ENCODE measurements at regions not wholly inside any gene's neighbourhood (a gene's known extent, or its start where the extent isn't known, plus 50 kb on each side); places are given as distances from the start of the nearest gene placed in this dataset.
"Not testable (repeated sequence)": the region's sequence is repeated elsewhere in the genome, so short reads cannot be mapped to it uniquely, and the experiment has no call there.

GRCh38 chr2:40658941-40659340, 207.1 kb upstream of the SLC8A1 start:
- Histone ChIP-seq H3K4me1 (ENCODE audit: low read length) (no peaks in the 10 kb centered on the region), H2AFZ (ENCODE audit: low read depth, low read length) (no peak overlapping the region), H4K20me1 (ENCODE audit: insufficient read depth, low read length) (no peaks in the 10 kb centered on the region), H3K4me3 (ENCODE audit: low read length) (no peak overlapping the region), H3K27me3 (ENCODE audit: low read depth, low read length) (no peaks in the 10 kb centered on the region), H3K4me2 (ENCODE audit: low read length) (no peak overlapping the region), H3K79me2 (ENCODE audit: low read length) (no peaks in the 10 kb centered on the region), H3K36me3 (replicated peaks; ENCODE audit: low read depth, low read length) (no peaks in the 10 kb centered on the region), H3K9me3 (ENCODE audit: insufficient read depth, low read length) (no peaks in the 10 kb centered on the region), H3K9ac (ENCODE audit: low read length) (no peak overlapping the region), H3K27ac (ENCODE audit: low read length) (no peak overlapping the region)
- no peak for TF ChIP-seq EZH2phosphoT487 (IDR thresholded peaks at IDR 0.05; ENCODE audit: low read depth)
- TF ChIP-seq CTCF (IDR thresholded peaks at IDR 0.05; ENCODE audit: low read depth, low read length) = no peak

- Histone ChIP-seq H3K4me2 (ENCODE audit: low read length) (no peak overlapping the region), H3K27me3 (ENCODE audit: low read depth, low read length) (no peaks in the 10 kb centered on the region), H4K20me1 (ENCODE audit: insufficient read depth, low read length) (no peaks in the 10 kb centered on the region), H3K9me3 (ENCODE audit: insufficient read depth, low read length) (no peaks in the 10 kb centered on the region), H3K79me2 (ENCODE audit: low read length) (no peaks in the 10 kb centered on the region), H3K4me1 (ENCODE audit: low read length) (no peaks in the 10 kb centered on the region), H3K27ac (ENCODE audit: low read length) (no peak overlapping the region), H2AFZ (ENCODE audit: low read depth, low read length) (no peak overlapping the region), H3K4me3 (ENCODE audit: low read length) (no peak overlapping the region), H3K36me3 (replicated peaks; ENCODE audit: low read depth, low read length) (no peaks in the 10 kb centered on the region), H3K9ac (ENCODE audit: low read length) (no peak overlapping the region)
- TF ChIP-seq EZH2phosphoT487 (IDR thresholded peaks at IDR 0.05; ENCODE audit: low read depth) (no peak), CTCF (IDR thresholded peaks at IDR 0.05; ENCODE audit: low read depth, low read length) (no peak)
Measured at GRCh38 chr2:40665493-40666232, 213.8 kb upstream of the SLC8A1 start.

- TF ChIP-seq EZH2phosphoT487 (IDR thresholded peaks at IDR 0.05; ENCODE audit: low read depth) = no peak
- TF ChIP-seq CTCF (IDR thresholded peaks at IDR 0.05; ENCODE audit: low read depth, low read length) = no peak
Measured at GRCh38 chr2:40666398-40666797, 214.5 kb upstream of the SLC8A1 start.

GRCh38 chr2:40668425-40668824, 216.5 kb upstream of the SLC8A1 start:
- H3K27ac ChIP-seq (ENCODE audit: low read length) = no peak overlapping the region
- H3K4me1 ChIP-seq (ENCODE audit: low read length) = no peaks in the 10 kb centered on the region
- no peak overlapping the region for H3K4me2 ChIP-seq (ENCODE audit: low read length)
- TF ChIP-seq CTCF (IDR thresholded peaks at IDR 0.05; ENCODE audit: low read depth, low read length) = no peak
- TF ChIP-seq EZH2phosphoT487 (IDR thresholded peaks at IDR 0.05; ENCODE audit: low read depth) = no peak
- H3K36me3 ChIP-seq (replicated peaks; ENCODE audit: low read depth, low read length) = no peaks in the 10 kb centered on the region
- H3K4me3 ChIP-seq (ENCODE audit: low read length) = no peak overlapping the region
- no peaks in the 10 kb centered on the region for H4K20me1 ChIP-seq (ENCODE audit: insufficient read depth, low read length)
- no peak overlapping the region for H2AFZ ChIP-seq (ENCODE audit: low read depth, low read length)
- no peaks in the 10 kb centered on the region for H3K79me2 ChIP-seq (ENCODE audit: low read length)
- no peak overlapping the region for H3K9ac ChIP-seq (ENCODE audit: low read length)
- H3K9me3 ChIP-seq (ENCODE audit: insufficient read depth, low read length) = no peaks in the 10 kb centered on the region
- H3K27me3 ChIP-seq (ENCODE audit: low read depth, low read length) = no peaks in the 10 kb centered on the region

More at GRCh38 chr2:40666398-40666797, 214.5 kb upstream of the SLC8A1 start:
- Histone ChIP-seq H3K9ac (ENCODE audit: low read length) (no peak overlapping the region), H3K4me3 (ENCODE audit: low read length) (no peak overlapping the region), H4K20me1 (ENCODE audit: insufficient read depth, low read length) (no peaks in the 10 kb centered on the region), H3K27ac (ENCODE audit: low read length) (no peak overlapping the region), H3K4me1 (ENCODE audit: low read length) (no peaks in the 10 kb centered on the region), H3K9me3 (ENCODE audit: insufficient read depth, low read length) (no peaks in the 10 kb centered on the region), H3K27me3 (ENCODE audit: low read depth, low read length) (no peaks in the 10 kb centered on the region), H3K79me2 (ENCODE audit: low read length) (no peaks in the 10 kb centered on the region), H3K4me2 (ENCODE audit: low read length) (no peak overlapping the region), H3K36me3 (replicated peaks; ENCODE audit: low read depth, low read length) (no peaks in the 10 kb centered on the region), H2AFZ (ENCODE audit: low read depth, low read length) (no peak overlapping the region)

GRCh38 chr2:40676134-40676790, 224.4 kb upstream of the SLC8A1 start:
- not testable (repeated sequence) for H2AFZ ChIP-seq (ENCODE audit: low read depth, low read length); H3K4me3 ChIP-seq (ENCODE audit: low read length); H3K27me3 ChIP-seq (ENCODE audit: low read depth, low read length); H3K9ac ChIP-seq (ENCODE audit: low read length); H4K20me1 ChIP-seq (ENCODE audit: insufficient read depth, low read length); H3K4me2 ChIP-seq (ENCODE audit: low read length); H3K9me3 ChIP-seq (ENCODE audit: insufficient read depth, low read length); H3K79me2 ChIP-seq (ENCODE audit: low read length); H3K36me3 ChIP-seq (replicated peaks; ENCODE audit: low read depth, low read length); H3K27ac ChIP-seq (ENCODE audit: low read length); H3K4me1 ChIP-seq (ENCODE audit: low read length)
